Peyer's patch (tissue), 4 donors: ENCODE measurements at regions not wholly inside any gene's neighbourhood (a gene's known extent, or its start where the extent isn't known, plus 50 kb on each side); places are given as distances from the start of the nearest gene placed in this dataset.
"Not testable (repeated sequence)": the region's sequence is repeated elsewhere in the genome, so short reads cannot be mapped to it uniquely, and the experiment has no call there.

Source experiments
- DNase-seq, 3 donors: peaks; one replicate each; pipeline ENCODE4 v3.0.0-alpha.2; 2017 to 2019
- H3K27ac ChIP-seq, 4 donors: fragments of 200-600 bp; sonication (generic); one replicate each; pipeline ENCODE4 v1.5.1; 2016 to 2019
- H3K27me3 ChIP-seq, 2 donors: fragments of 200-600 bp; sonication (generic); one replicate each; pipeline ENCODE4 v1.5.1; 2019
- H3K36me3 ChIP-seq, 3 donors: fragments of 200-600 bp; sonication (generic); one replicate each; pipeline ENCODE4 v1.5.1; 2016 to 2019
- H3K4me1 ChIP-seq, 4 donors: fragments of 200-600 bp; sonication (generic); one replicate each; pipeline ENCODE4 v1.5.1; 2016 to 2019
- H3K4me3 ChIP-seq, 4 donors: fragments of 200-600 bp; sonication (generic); 1 replicate in 3 of 4; 2 replicates in 1 of 4; pipeline ENCODE4 v1.5.1; 2016 to 2019; ENCODE audit warnings: mild to moderate bottlenecking in 1 of 4
- H3K9me3 ChIP-seq, 4 donors: fragments of 200-600 bp; sonication (generic); one replicate each; pipeline ENCODE4 v1.5.1; 2016 to 2019; ENCODE audit warnings: mild to moderate bottlenecking in 1 of 4
- POLR2A ChIP-seq, 2 donors: fragments of 450-650 bp; IDR thresholded peaks; one replicate each; pipeline ENCODE4 v1.5.1; 2017; ENCODE audit warnings: antibody characterized with exemption in 2 of 2, mild to moderate bottlenecking in 2 of 2, moderate library complexity in 2 of 2
- TF ChIP-seq, protein P1 (sequence below), 6 experiments: fragments of 450-650 bp in 4 of 6; fragments of 200-600 bp in 2 of 6; sonication (generic) in 1 of 6; IDR thresholded peaks; one replicate each; pipeline ENCODE4 v1.5.1; 2017 to 2019; ENCODE audit warnings: antibody characterized with exemption in 6 of 6, mild to moderate bottlenecking in 3 of 6, moderate library complexity in 1 of 6

DNA sequence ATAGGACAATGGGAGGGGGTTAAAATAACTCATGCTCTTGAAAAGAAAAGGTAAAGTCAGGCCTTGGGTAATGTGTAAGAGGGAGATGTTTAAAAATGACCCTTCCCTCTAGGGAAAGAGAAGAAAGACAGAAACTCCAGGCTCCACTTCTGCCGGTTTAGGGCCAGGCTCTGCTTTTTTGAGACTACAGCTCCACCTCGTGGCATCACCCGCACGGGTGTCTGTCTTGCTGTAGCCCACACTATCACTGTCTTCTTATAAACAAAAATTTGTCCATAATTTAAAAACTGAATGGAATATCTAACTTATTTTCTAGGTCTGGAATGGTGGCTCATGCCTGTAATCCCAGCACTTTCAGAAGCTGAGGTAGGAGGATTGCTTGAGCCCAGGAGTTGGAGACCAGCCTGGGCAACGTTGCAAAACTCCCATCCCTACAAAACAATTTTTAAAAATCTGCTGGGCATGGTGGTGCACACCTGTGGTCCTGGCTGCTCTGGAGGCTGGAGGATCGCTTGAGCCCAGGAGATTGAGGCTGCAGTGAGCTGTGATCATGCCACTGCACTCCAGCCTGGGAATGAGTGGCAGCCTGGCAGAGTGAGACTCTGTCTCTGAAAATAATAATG is 65.1 kb upstream of the GTF3A start:
- no peak overlapping the region for H3K4me3 ChIP-seq
- H3K27ac ChIP-seq, result no peak overlapping the region
- no peaks in the 10 kb centered on the region for H3K27me3 ChIP-seq
- no peaks in the 10 kb centered on the region for H3K36me3 ChIP-seq
- H3K9me3 ChIP-seq, result no peaks in the 10 kb centered on the region
- DNase-seq, result peak; percentile 64 to 87 (median 77)
- H3K4me1 ChIP-seq, result peaks cover 0 to 7% (median 3%) of the 10 kb centered on the region in 4 donors
- TF ChIP-seq POLR2A (IDR thresholded peaks at IDR 0.05), result no peak
- TF ChIP-seq, protein P1, sequence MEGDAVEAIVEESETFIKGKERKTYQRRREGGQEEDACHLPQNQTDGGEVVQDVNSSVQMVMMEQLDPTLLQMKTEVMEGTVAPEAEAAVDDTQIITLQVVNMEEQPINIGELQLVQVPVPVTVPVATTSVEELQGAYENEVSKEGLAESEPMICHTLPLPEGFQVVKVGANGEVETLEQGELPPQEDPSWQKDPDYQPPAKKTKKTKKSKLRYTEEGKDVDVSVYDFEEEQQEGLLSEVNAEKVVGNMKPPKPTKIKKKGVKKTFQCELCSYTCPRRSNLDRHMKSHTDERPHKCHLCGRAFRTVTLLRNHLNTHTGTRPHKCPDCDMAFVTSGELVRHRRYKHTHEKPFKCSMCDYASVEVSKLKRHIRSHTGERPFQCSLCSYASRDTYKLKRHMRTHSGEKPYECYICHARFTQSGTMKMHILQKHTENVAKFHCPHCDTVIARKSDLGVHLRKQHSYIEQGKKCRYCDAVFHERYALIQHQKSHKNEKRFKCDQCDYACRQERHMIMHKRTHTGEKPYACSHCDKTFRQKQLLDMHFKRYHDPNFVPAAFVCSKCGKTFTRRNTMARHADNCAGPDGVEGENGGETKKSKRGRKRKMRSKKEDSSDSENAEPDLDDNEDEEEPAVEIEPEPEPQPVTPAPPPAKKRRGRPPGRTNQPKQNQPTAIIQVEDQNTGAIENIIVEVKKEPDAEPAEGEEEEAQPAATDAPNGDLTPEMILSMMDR (IDR thresholded peaks at IDR 0.05), result peak; percentile 27 to 79 (median 74)

DNA sequence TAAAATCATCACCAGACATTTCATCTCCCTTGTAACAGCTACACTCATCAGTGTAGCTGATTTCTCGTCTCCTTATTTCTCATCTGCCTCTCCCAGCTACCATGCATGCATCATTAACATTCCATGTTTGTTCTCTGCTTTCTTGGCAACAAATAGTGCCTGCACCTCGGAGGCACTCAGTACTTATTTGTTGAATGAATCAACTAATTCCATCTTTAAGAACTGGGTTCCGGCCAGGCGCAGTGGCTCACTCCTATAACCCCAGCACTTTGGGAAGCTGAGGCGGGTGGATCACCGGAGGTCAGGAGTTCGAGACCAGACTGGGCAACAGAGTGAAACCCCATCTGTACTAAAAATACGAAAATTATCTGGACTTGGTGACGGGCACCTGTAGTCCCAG is 63.9 kb upstream of the GTF3A start:
- Histone ChIP-seq H3K36me3 (no peaks in the 10 kb centered on the region), H3K4me3 (no peak overlapping the region), H3K4me1 (peaks cover 0 to 7% (median 3%) of the 10 kb centered on the region in 4 donors), H3K27me3 (no peaks in the 10 kb centered on the region), H3K27ac (no peak overlapping the region), H3K9me3 (no peaks in the 10 kb centered on the region)
- TF ChIP-seq POLR2A (IDR thresholded peaks at IDR 0.05), result no peak
- TF ChIP-seq, protein P1 (IDR thresholded peaks at IDR 0.05), result no peak
- no peak for DNase-seq

DNA sequence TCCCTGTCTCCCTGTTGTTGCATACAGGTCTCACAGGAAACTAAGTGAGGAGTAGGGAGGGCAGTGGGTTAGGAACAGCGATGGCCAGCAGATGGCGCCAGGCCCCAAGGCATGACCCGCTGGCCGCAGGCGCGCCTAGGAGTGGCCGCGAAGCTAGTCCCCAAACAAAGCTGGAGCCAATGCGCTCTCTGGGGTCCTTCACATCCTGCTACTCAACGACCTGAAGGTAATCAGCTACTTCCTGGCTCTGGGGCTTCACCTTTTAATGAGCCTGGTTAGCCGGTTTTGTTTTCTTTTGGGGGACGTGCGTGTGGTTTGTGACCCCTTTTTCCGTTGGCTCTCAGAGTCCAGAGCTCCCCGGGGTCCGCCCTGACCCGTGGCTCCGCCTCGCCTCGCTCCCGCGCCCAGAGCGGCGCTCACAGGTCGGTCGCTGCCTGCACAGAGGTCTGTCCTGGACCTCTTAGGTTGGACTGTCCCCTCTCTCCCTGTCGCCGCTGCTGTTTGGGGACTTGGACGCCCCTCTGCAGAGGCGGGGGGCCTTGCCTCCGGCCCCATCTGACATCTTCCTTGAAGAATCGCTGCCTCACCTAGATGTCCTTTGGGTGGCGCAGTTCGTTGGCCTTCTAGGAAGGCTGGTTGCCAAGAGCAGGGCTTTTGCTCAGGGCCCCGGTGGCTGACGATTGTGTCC is 62.2 kb upstream of the GTF3A start:
- DNase-seq, result peak; percentile 80 to 94 (median 92)
- Histone ChIP-seq H3K27me3 (no peaks in the 10 kb centered on the region), H3K9me3 (no peaks in the 10 kb centered on the region), H3K27ac (no peak overlapping the region), H3K36me3 (no peaks in the 10 kb centered on the region), H3K4me3 (peak overlapping the region; percentile 28 to 54 (median 40)), H3K4me1 (peaks cover 0 to 7% (median 3%) of the 10 kb centered on the region in 4 donors)
- TF ChIP-seq, protein P1 (IDR thresholded peaks at IDR 0.05), result peak; percentile 76 to 97 (median 92)
- no peak for TF ChIP-seq POLR2A (IDR thresholded peaks at IDR 0.05)

DNA sequence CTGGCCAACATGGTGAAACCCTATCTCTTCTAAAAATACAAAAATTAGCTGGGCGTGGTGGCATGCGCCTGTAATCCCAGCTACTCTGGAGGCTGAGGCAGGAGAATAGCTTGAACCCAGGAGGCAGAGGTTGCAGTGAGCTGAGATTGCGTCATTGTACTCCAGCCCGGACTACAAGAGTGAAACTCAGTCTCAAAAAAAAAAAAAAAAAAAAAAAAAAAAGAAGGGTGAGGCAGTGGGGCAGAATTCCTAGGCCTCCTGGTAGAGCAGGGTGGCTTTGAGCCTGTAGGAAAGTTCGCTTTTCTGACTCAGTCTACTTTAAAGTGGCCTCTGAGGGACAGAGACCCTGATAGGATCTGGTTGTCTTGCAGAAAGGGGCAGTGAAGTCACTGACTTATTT is 60.8 kb upstream of the GTF3A start:
- DNase-seq, H3K27ac ChIP-seq, H3K36me3 ChIP-seq, H3K9me3 ChIP-seq, H3K27me3 ChIP-seq, H3K4me3 ChIP-seq, H3K4me1 ChIP-seq: not testable (repeated sequence)

DNA sequence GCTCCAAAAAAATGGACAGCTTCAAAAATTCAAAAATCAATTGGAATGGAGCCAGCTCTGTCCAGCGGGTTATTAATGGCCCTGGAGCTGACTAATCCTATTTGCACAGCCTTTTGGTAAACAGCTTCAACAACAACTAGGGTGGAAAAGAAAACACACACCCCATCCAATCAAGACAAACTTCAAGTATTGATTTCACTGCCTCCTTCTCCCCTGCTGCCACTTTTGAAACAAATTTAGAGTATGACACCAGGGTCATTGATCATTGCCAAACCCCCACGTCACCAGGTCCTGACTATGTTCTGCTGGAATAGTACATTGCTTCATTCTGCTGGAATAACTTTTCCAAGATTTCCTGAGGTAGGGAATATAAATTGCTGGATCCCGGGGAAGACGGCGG is 56.8 kb upstream of the GTF3A start:
- no peak for DNase-seq
- Histone ChIP-seq H3K9me3 (no peaks in the 10 kb centered on the region), H3K4me1 (peaks cover 0 to 4% (median 0%) of the 10 kb centered on the region in 4 donors), H3K4me3 (no peak overlapping the region), H3K36me3 (no peaks in the 10 kb centered on the region), H3K27me3 (no peaks in the 10 kb centered on the region), H3K27ac (no peak overlapping the region)
- no peak for TF ChIP-seq POLR2A (IDR thresholded peaks at IDR 0.05)
- TF ChIP-seq, protein P1 (IDR thresholded peaks at IDR 0.05), result no peak

DNA sequence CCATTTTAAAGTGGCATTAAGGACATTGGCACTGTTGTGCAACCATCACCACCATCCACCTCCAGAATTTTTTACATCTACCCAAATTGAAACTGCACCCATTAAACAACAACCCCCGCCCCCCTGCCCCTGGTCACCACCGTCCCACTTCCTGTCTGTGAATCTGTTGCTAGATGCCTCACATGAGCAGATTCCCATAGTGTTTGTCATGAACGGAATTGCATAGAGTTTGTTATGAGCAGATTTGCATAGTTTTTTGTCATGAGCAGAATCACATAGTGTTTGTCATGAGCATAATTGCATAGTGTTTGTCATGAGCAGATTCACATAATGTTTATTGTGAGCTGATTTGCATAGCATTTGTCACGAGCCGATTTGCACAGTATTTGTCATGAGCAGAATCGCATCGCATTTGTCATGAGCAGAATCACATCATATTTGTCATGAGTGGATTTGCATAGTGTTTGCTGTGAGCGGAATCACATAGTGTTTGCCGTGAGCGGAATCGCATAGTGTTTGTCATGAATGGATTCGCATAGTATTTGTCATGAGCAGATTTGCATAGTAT is 54.0 kb upstream of the GTF3A start:
- no peaks in the 10 kb centered on the region for H3K27me3 ChIP-seq
- no peak overlapping the region for H3K27ac ChIP-seq
- no peak for TF ChIP-seq POLR2A (IDR thresholded peaks at IDR 0.05)
- peaks cover 0 to 10% (median 0%) of the 10 kb centered on the region in 4 donors for H3K4me1 ChIP-seq
- no peaks in the 10 kb centered on the region for H3K9me3 ChIP-seq
- H3K4me3 ChIP-seq, result no peak overlapping the region
- no peak for DNase-seq
- H3K36me3 ChIP-seq, result no peaks in the 10 kb centered on the region
